Ishikawa (cell line): ENCODE measurements at regions not wholly inside any gene's neighbourhood (a gene's known extent, or its start where the extent isn't known, plus 50 kb on each side); places are given as distances from the start of the nearest gene placed in this dataset.

Experiments
- CEBPB ChIP-seq: IDR thresholded peaks from 2 replicates; pipeline ENCODE4 v1.6.1; 2012
- CREB1 ChIP-seq: IDR thresholded peaks from 2 replicates; pipeline ENCODE4 v1.6.1; 2012; ENCODE audit warnings: low read depth
- EGR1 ChIP-seq: IDR thresholded peaks from 2 replicates; pipeline ENCODE4 v1.6.1; 2012
- EP300 ChIP-seq: IDR thresholded peaks from 2 replicates; pipeline ENCODE4 v1.6.1; 2012; ENCODE audit warnings: borderline replicate concordance
- FOXM1 ChIP-seq: IDR thresholded peaks from 2 replicates; pipeline ENCODE4 v1.6.1; 2012; ENCODE audit warnings: low read depth, borderline replicate concordance
- NFIC ChIP-seq: IDR thresholded peaks from 2 replicates; pipeline ENCODE4 v1.6.1; 2012
- RAD21 ChIP-seq: IDR thresholded peaks from 2 replicates; pipeline ENCODE4 v1.6.1; 2012; ENCODE audit warnings: low read depth
- TAF1 ChIP-seq: IDR thresholded peaks from 2 replicates; pipeline ENCODE4 v1.6.1; 2012; ENCODE audit warnings: low read depth, mild to moderate bottlenecking
- TCF12 ChIP-seq: IDR thresholded peaks from 2 replicates; pipeline ENCODE4 v1.6.1; 2012; ENCODE audit warnings: low read depth
- TEAD4 ChIP-seq: IDR thresholded peaks from 2 replicates; pipeline ENCODE4 v1.6.1; 2012
- YY1 ChIP-seq: IDR thresholded peaks from 2 replicates; pipeline ENCODE4 v1.6.1; 2012; ENCODE audit warnings: low read depth
- ZBTB7A ChIP-seq: IDR thresholded peaks from 2 replicates; pipeline ENCODE4 v1.6.1; 2012; ENCODE audit warnings: low read depth
- TF ChIP-seq, protein P1 (sequence below): IDR thresholded peaks from 2 replicates; pipeline ENCODE4 v1.6.1; 2012; ENCODE audit warnings: low read depth, mild to moderate bottlenecking
- TF ChIP-seq, protein P2 (sequence below): IDR thresholded peaks from 2 replicates; pipeline ENCODE4 v1.6.1; 2012
- TF ChIP-seq, protein P3 (sequence below): IDR thresholded peaks from 2 replicates; pipeline ENCODE4 v1.6.1; 2012

DNA sequence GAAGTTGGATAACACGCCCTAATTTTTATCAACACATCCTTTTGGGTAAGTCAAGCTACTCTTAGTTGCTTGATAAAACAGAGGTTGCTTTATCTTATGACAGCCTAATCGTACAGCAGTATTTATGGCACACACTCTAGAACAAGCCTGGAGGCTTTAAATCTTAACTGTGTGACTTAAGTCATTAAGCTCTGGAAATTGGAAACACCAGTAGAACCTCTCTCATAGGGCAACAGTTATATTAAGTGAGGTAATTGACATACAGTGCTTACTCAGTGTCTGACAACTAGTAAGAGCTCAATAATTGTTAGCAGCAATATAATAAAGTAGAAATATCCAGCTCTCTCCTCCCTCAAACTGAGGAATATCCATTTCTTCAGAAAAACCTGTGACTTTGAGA, 808.9 kb upstream of the WWC1 start:
- TF ChIP-seq CEBPB, result no peak
- TF ChIP-seq, protein P1, sequence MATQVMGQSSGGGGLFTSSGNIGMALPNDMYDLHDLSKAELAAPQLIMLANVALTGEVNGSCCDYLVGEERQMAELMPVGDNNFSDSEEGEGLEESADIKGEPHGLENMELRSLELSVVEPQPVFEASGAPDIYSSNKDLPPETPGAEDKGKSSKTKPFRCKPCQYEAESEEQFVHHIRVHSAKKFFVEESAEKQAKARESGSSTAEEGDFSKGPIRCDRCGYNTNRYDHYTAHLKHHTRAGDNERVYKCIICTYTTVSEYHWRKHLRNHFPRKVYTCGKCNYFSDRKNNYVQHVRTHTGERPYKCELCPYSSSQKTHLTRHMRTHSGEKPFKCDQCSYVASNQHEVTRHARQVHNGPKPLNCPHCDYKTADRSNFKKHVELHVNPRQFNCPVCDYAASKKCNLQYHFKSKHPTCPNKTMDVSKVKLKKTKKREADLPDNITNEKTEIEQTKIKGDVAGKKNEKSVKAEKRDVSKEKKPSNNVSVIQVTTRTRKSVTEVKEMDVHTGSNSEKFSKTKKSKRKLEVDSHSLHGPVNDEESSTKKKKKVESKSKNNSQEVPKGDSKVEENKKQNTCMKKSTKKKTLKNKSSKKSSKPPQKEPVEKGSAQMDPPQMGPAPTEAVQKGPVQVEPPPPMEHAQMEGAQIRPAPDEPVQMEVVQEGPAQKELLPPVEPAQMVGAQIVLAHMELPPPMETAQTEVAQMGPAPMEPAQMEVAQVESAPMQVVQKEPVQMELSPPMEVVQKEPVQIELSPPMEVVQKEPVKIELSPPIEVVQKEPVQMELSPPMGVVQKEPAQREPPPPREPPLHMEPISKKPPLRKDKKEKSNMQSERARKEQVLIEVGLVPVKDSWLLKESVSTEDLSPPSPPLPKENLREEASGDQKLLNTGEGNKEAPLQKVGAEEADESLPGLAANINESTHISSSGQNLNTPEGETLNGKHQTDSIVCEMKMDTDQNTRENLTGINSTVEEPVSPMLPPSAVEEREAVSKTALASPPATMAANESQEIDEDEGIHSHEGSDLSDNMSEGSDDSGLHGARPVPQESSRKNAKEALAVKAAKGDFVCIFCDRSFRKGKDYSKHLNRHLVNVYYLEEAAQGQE, result no peak
- TF ChIP-seq, protein P2, sequence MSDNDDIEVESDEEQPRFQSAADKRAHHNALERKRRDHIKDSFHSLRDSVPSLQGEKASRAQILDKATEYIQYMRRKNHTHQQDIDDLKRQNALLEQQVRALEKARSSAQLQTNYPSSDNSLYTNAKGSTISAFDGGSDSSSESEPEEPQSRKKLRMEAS, result no peak
- no peak for TF ChIP-seq TAF1
- TF ChIP-seq ZBTB7A, result no peak
- TF ChIP-seq TEAD4, result no peak
- TF ChIP-seq YY1, result no peak
- no peak for TF ChIP-seq CREB1
- TF ChIP-seq RAD21, result no peak

DNA sequence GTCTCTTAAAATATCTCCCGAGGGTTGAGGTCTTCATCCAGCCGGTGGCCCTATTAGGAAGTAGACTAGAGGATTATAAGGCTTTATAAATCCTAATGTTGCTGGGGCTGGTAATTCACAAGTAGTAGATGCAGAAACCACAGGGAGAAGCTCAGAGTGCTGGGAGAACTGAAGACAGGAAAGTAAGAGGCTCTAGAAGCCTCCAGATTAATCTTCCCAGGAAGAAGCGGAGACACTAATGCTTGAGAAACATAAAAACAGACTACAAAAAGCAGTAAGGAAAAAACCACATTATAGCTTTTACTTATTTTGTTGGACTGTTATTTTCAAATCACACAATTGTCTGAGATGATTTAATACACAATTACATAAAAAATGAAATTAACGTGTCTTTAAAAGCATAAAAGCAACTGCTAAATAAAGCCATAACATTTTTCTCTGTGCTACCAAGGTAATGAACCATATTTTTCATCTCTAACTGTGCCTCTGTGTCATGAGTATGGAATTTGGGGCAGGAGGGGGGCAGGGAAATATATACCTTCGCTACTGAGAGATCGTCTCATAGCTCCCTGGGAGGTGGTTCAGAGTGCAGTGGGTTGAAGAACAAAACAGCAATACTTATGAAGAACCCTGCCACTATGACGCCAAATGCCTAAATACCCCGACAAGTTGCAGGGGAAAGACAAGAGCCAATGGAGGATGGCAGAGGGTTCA, 806.2 kb upstream of the WWC1 start:
- TF ChIP-seq, protein P2, result no peak

DNA sequence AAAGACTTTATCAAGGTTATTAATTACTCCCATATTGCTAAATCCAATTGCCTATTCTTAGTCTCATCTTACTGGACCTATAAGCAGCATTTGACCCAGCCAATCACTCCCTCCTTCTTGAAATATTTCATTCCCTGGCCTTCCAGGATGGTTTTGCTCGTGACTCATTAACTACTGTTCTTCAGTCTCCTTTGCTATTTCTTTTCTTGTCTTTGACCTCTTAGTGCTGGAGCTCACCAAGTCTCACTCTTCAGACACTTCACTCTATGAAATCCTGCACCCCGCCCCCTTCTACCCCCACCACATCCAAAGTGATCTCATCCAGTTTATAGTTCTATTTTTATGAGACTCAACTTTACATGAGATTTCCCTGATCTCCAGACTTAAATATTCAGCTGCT, 803.1 kb upstream of the WWC1 start:
- TF ChIP-seq ZBTB7A (no peak), NFIC (no peak), EGR1 (no peak), EP300 (no peak), FOXM1 (no peak), CREB1 (no peak), TEAD4 (no peak), CEBPB (no peak), RAD21 (no peak), TCF12 (no peak), YY1 (no peak), TAF1 (no peak)
- TF ChIP-seq, protein P2, result no peak
- TF ChIP-seq, protein P1, result no peak
- TF ChIP-seq, protein P3, sequence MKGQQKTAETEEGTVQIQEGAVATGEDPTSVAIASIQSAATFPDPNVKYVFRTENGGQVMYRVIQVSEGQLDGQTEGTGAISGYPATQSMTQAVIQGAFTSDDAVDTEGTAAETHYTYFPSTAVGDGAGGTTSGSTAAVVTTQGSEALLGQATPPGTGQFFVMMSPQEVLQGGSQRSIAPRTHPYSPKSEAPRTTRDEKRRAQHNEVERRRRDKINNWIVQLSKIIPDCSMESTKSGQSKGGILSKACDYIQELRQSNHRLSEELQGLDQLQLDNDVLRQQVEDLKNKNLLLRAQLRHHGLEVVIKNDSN, result no peak

DNA sequence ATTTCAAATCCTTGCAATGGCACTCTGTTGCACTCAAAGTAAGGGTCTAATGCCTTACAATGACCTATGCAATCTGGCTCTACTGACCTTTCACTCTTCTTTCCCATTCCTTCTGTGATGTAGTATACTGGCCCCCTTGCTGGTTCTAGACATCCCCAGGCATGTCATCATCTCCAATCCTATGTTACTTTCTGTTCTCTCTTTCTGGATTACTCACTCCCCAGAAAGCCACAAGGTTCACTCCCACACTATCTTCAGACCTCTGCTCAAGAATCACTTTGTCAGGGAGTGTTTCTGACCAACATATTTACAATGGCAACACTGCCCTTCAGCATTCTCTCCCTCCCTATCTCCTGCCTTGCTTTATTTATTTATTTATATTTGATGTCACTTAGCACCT, 802.2 kb upstream of the WWC1 start:
- TF ChIP-seq FOXM1 (no peak), TAF1 (no peak), TCF12 (no peak), EP300 (no peak), NFIC (no peak), EGR1 (no peak), TEAD4 (no peak), YY1 (no peak), CREB1 (no peak), ZBTB7A (no peak), RAD21 (no peak), CEBPB (no peak)
- TF ChIP-seq, protein P1, result no peak
- TF ChIP-seq, protein P2, result no peak
- TF ChIP-seq, protein P3, result no peak
